ENCODE measurements at regions not wholly inside any gene's neighbourhood (a gene's known extent, or its start where the extent isn't known, plus 50 kb on each side); places are given as distances from the start of the nearest gene placed in this dataset.

- intact Hi-C loops (cut with micrococcal nuclease; ENCODE audit: unreplicated experiment) = no loop called here
- TF ChIP-seq, protein P1, sequence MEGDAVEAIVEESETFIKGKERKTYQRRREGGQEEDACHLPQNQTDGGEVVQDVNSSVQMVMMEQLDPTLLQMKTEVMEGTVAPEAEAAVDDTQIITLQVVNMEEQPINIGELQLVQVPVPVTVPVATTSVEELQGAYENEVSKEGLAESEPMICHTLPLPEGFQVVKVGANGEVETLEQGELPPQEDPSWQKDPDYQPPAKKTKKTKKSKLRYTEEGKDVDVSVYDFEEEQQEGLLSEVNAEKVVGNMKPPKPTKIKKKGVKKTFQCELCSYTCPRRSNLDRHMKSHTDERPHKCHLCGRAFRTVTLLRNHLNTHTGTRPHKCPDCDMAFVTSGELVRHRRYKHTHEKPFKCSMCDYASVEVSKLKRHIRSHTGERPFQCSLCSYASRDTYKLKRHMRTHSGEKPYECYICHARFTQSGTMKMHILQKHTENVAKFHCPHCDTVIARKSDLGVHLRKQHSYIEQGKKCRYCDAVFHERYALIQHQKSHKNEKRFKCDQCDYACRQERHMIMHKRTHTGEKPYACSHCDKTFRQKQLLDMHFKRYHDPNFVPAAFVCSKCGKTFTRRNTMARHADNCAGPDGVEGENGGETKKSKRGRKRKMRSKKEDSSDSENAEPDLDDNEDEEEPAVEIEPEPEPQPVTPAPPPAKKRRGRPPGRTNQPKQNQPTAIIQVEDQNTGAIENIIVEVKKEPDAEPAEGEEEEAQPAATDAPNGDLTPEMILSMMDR (conservative IDR thresholded peaks at IDR 0.05; ENCODE audit: low read depth, low read length) = no peak
- no TSS peak for BruUV-seq (replicated peaks)
- Histone ChIP-seq H3K4me1 (ENCODE audit: insufficient read depth, low read length, poor library complexity, severe bottlenecking) (no peaks in the 10 kb centered on the region), H3K27ac (ENCODE audit: low read depth, low read length, poor library complexity, severe bottlenecking) (no peak overlapping the region), H3K36me3 (ENCODE audit: insufficient read depth, low read length, poor library complexity, severe bottlenecking) (no peaks in the 10 kb centered on the region), H3K4me3 (ENCODE audit: low read depth, low read length, poor library complexity, severe bottlenecking) (no peak overlapping the region), H3K27me3 (replicated peaks; ENCODE audit: insufficient read depth, low read depth, low read length, poor library complexity) (no peaks in the 10 kb centered on the region), H3K9me3 (ENCODE audit: low read depth, low read length, poor library complexity, severe bottlenecking) (peaks cover 39% of the 10 kb centered on the region)
- DNase-seq (ENCODE audit: low spot score) = no peak
- ChIA-PET POLR2A (ENCODE audit: low non-redundant PET) (no interaction called here), CTCF (no interaction called here)
Measured at GRCh38 chr4:123052007-123052406, 129.6 kb upstream of the NUDT6 start.

DNA sequence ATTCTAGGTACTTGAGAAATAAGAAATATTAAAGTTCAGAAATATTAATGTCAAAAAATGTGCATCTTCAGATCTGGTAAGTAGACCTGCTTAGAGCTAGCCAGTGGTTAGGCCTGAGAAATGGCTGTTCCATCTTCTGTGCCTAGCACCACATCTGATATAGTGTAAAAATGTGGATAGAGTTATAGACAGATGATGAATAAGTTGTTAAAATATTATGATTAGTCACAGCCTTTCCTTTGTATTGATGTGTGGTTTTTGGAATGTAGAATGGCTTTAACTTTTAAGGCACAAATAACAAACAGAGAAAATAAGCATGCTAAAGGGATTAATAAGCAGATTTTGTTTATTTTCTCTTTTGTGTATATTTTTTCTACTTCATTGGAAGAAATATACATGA is 133.5 kb upstream of the NUDT6 start:
- H3K4me1 ChIP-seq (ENCODE audit: insufficient read depth, low read length, poor library complexity, severe bottlenecking) = no peaks in the 10 kb centered on the region
- intact Hi-C loops (cut with micrococcal nuclease; ENCODE audit: unreplicated experiment) = no loop called here
- H3K27ac ChIP-seq (ENCODE audit: low read depth, low read length, poor library complexity, severe bottlenecking) = no peak overlapping the region
- peaks cover 14% of the 10 kb centered on the region for H3K9me3 ChIP-seq (ENCODE audit: low read depth, low read length, poor library complexity, severe bottlenecking)
- H3K4me3 ChIP-seq (ENCODE audit: low read depth, low read length, poor library complexity, severe bottlenecking) = no peak overlapping the region
- BruUV-seq (replicated peaks) = no TSS peak
- DNase-seq (ENCODE audit: low spot score) = no peak
- H3K27me3 ChIP-seq (replicated peaks; ENCODE audit: insufficient read depth, low read depth, low read length, poor library complexity) = no peaks in the 10 kb centered on the region
- no peaks in the 10 kb centered on the region for H3K36me3 ChIP-seq (ENCODE audit: insufficient read depth, low read length, poor library complexity, severe bottlenecking)
- ChIA-PET POLR2A (ENCODE audit: low non-redundant PET) (interaction anchor here (0.7 kb wide), 1 partner anchor 18 kb away, joined by 3 read pairs; no protein-coding TSS in a partner anchor), CTCF (no interaction called here)
- TF ChIP-seq, protein P1 (conservative IDR thresholded peaks at IDR 0.05; ENCODE audit: low read depth, low read length) = no peak
- TF ChIP-seq EZH2 (IDR thresholded peaks at IDR 0.05; ENCODE audit: borderline replicate concordance, low read depth, low read length, poor library complexity, severe bottlenecking) = no peak

DNA sequence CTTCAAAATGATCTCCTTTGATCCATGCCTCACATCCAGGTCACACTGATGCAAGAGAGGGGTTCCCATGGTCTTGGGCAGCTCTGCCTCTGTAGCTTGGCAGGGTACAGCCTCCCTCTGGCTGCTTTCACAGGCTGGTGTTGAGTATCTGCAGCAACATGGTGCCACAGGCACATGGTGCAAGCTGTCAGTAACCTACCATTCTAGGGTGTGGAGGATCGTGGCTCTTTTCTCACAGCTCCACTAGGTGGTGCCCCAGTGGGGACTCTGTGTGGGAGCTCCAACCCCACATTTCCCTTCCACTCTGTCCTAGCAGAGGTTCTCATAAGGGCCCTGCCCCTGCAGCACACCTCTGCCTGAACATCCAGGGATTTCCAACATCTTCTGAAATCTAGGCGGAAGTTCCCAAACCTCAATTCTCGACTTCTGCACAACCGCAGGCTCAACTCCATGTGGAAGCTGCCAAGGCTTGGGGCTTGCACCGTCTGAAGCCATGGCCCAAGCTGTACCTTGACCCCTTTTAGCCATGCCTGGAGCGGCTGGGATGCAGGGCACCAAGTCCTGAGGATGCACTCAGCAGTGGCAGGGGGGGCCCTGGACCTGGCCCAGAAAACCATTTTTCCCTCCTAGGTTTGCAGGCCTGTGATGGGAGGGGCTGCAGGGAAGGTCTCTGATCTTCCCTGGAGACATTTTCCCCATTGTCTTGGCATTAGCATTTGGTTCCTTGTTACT is 137.8 kb upstream of the NUDT6 start:
- H3K4me1 ChIP-seq (ENCODE audit: insufficient read depth, low read length, poor library complexity, severe bottlenecking) = no peaks in the 10 kb centered on the region
- no peaks in the 10 kb centered on the region for H3K9me3 ChIP-seq (ENCODE audit: low read depth, low read length, poor library complexity, severe bottlenecking)
- no peak overlapping the region for H3K4me3 ChIP-seq (ENCODE audit: low read depth, low read length, poor library complexity, severe bottlenecking)
- ChIA-PET POLR2A (ENCODE audit: low non-redundant PET) (no interaction called here), CTCF (no interaction called here)
- intact Hi-C loops (cut with micrococcal nuclease; ENCODE audit: unreplicated experiment) = loop anchor here (5.0 kb wide), 1 partner anchor 633 kb away; no protein-coding TSS in a partner anchor
- TF ChIP-seq EZH2 (IDR thresholded peaks at IDR 0.05; ENCODE audit: borderline replicate concordance, low read depth, low read length, poor library complexity, severe bottlenecking) = no peak
- TF ChIP-seq, protein P1 (conservative IDR thresholded peaks at IDR 0.05; ENCODE audit: low read depth, low read length) = 0 out of 2 replicates have a peak, but pooled peaks have one; percentile 24
- H3K27me3 ChIP-seq (replicated peaks; ENCODE audit: insufficient read depth, low read depth, low read length, poor library complexity) = no peaks in the 10 kb centered on the region
- H3K27ac ChIP-seq (ENCODE audit: low read depth, low read length, poor library complexity, severe bottlenecking) = no peak overlapping the region
- no TSS peak for BruUV-seq (replicated peaks)
- no peaks in the 10 kb centered on the region for H3K36me3 ChIP-seq (ENCODE audit: insufficient read depth, low read length, poor library complexity, severe bottlenecking)
- DNase-seq (ENCODE audit: low spot score) = no peak

All from A673 (cell line).